GM21367 (cell line): ENCODE measurements at regions not wholly inside any gene's neighbourhood (a gene's known extent, or its start where the extent isn't known, plus 50 kb on each side); places are given as distances from the start of the nearest gene placed in this dataset.

Experiments used
- ATAC-seq: cut with Tn5 transposase; IDR thresholded peaks from one replicate; pipeline ENCODE4 v1.9.1; 2021; ENCODE audit not compliant: unreplicated experiment

DNA sequence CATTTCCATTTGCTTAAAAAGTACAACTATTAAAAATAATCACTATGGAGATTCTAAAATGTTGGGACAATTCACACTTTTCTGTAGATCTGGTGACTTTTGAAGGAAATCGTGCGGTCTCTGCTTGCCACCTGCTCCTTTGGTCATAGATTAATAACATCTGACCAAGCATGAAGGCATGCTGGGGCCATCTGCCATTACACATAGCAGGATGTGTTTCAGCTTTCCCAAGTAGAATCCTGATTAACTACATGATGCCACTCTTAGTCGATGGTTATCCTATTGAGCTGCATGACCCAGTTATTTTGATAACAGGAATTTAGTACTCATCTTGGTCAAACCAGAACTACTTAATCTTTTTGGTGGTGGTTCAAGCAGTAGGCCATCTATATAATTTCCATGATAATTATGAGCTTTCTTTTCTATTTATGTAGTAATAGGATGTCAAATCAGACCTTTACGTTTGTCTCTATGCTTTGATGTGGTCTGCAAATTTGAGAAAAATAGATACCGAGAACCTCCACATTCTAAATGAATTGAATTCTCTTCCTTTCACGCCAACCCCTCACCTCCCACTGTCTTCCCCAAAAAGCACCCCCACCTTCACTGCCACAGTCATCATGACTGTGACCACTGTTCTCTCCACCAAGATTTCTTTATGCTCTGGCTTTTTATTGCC is 158.1 kb downstream of the DIPK2A start:
- ATAC-seq = no peak

- ATAC-seq = no peak
Observed at GRCh38 chr3:144141074-144141473, 169.5 kb downstream of the DIPK2A start.

- ATAC-seq = no peak
Observed at GRCh38 chr3:144141496-144141895, 169.9 kb downstream of the DIPK2A start.

GRCh38 chr3:144142151-144142840 is 170.7 kb downstream of the DIPK2A start:
- ATAC-seq = no peak

GRCh38 chr3:144148356-144148755 is 176.7 kb downstream of the DIPK2A start:
- no peak for ATAC-seq

GRCh38 chr3:144151983-144152382 is 180.4 kb downstream of the DIPK2A start:
- ATAC-seq = no peak

- no peak for ATAC-seq
Observed at GRCh38 chr3:144160627-144161026, 189.0 kb downstream of the DIPK2A start.

DNA sequence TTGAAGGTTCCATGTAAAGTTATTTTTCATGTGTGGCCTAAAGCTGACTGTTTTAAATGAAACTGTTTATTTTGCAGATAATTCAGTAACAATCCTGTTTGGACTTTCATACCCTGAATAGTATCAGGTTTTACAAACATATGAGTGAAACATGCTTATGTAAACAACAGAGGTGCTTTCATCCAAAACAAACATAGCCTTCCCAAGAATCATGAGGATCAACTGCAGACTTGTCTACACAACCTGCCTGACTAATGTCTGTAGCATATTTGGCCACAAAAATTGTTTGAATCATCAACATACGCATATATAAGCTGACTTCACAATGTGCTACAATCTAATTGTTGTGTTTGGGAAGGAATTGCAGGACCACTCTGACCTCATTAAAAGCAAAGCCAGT is 190.4 kb downstream of the DIPK2A start:
- no peak for ATAC-seq

- no peak for ATAC-seq
Observed at GRCh38 chr3:144164352-144164751, 192.7 kb downstream of the DIPK2A start.

DNA sequence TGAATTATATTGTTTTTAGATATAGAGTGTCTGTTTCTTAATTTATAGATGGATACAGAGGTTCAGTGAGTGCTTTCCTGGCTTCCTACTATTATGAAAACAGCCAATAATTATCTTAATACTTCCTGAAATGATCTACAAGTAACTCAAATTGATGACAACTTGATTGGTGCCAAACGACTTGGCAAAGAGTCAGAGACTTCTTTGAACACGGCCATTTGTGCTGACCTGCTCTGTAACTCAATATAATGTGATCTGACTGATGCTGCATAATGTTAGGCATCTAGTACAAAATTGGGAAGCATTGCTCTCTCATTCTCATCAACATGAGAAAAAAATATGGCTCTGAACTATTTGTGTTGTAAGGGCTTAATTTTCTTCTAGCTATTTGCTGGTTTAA is 193.9 kb downstream of the DIPK2A start:
- ATAC-seq = no peak

GRCh38 chr3:144167634-144168033 is 196.0 kb downstream of the DIPK2A start:
- ATAC-seq = no peak

DNA sequence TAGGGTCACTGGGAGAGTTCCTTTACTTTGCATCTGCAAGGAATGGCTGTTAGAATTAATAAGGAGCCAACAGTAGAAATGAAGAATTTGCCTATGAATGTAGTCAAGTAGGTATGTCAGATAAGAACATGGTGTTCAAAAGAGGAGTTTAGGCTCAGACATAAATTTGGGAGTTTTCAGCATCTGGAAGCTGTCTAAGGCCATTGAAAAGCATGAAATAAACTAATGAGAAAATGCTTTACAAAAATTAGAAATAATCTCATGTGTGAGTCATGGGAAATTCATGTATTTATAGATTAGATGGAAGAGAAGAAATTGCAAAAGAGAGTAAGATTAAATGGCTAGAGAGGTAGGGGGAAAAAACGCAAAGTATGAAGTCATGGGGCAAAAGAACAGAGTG is 201.9 kb downstream of the DIPK2A start:
- no peak for ATAC-seq

- no peak for ATAC-seq
Observed at GRCh38 chr3:144175644-144176425, 204.2 kb downstream of the DIPK2A start.

DNA sequence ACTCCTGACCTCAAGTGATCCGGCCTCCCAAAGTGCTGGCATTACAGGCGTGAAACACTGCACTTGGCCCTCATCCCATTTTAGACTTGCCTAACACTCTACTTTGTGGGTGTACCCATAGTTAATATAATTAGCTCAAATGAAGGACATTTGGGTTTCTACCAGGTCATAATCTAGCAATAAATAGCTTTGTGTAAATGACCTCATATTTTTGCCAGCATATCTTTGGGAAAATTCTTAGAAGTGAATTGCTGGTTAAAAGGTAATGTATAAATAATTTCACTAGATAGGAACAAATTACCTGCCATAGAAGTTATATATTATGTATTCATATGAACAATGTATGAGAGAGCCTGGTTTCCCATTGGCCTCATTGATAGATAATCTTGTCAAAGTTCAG is 206.0 kb downstream of the DIPK2A start:
- ATAC-seq = no peak

- no peak for ATAC-seq
Observed at GRCh38 chr3:144178607-144179006, 207.0 kb downstream of the DIPK2A start.

- ATAC-seq = no peak
Observed at GRCh38 chr3:144181062-144181461, 209.4 kb downstream of the DIPK2A start.

DNA sequence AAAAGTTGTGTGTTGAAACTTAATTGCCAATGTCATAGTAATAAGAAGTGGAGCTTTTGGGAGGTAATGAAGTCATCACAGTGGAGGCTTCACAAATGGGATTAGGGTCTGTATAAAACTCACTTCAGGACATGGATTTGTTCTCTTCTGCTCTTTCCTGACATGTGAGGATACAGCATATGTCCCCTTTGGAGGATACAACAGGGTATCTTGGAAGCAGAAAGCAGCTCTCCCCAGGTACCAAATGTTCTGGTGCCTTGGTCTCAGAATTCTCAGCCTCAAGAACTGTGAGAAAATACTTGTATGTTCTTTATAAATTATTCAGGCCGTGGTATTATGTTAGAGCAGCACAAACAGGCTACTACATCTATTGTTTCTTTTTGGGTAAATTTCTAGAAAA is 210.9 kb downstream of the DIPK2A start:
- no peak for ATAC-seq

DNA sequence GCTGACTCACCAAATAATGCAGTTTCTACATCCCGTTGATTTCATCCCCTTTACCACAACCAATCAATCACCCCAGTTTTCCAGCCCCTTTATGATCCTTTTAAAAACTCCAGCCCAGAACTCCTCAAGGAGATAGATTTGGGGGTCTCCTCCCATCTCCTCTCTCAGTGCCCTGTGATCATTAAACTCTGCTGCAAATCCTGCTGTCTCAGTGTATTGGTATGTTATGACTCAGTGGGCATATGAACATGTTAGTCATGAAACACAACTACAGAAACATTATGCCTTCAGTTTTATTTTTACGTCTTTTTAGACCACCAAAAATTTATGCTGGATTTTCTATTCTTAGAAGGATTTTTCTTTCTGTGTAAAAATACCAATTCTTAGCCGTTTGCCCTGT is 213.7 kb downstream of the DIPK2A start:
- no peak for ATAC-seq

DNA sequence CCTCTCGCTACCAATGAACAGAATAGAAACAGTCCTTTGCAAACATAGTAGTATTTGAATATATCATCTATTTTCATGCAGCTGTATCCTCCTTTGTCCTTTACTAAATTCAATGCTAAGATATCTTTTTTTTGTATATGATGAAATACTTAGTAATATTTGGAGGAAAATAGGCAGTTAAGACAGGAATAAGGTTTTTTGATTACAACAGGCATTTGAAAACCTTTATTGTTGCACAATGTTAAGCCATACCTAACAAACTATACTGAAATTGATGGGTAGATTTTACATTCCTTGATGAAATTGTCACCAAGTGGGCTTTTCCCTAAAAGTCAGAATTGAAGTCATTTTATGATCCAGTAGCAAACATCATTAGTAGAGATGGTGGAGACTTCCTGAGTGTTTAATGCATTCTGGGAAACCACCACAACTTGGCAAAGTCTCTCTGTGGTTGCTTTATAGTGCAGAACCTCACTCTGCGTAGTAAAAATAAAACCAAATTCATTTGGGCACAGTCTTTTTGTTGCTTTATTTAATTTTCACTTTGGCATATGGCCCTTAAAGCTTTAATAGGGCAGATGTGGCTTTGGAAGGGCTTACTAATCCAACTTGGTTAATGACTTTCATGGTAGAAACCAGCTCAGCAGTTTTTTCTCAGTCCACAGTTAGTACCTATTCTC is 216.0 kb downstream of the DIPK2A start:
- ATAC-seq = no peak

- no peak for ATAC-seq
Observed at GRCh38 chr3:144189044-144189443, 217.4 kb downstream of the DIPK2A start.

- no peak for ATAC-seq
Observed at GRCh38 chr3:144197116-144197515, 225.5 kb downstream of the DIPK2A start.
